Vagina (tissue), 2 donors: ENCODE measurements at regions not wholly inside any gene's neighbourhood (a gene's known extent, or its start where the extent isn't known, plus 50 kb on each side); places are given as distances from the start of the nearest gene placed in this dataset.

Experiments used
- DNase-seq, 2 donors: peaks; one replicate each; pipeline ENCODE4 v3.0.0-alpha.2; 2017; ENCODE audit errors: extremely low spot score in 2 of 2
- H3K27ac ChIP-seq: fragments of 200-600 bp; sonication (generic); one replicate; pipeline ENCODE4 v1.5.1; 2019
- H3K27me3 ChIP-seq: fragments of 200-600 bp; sonication (generic); one replicate; pipeline ENCODE4 v1.5.1; 2019
- H3K36me3 ChIP-seq, 2 donors: fragments of 200-600 bp; sonication (generic); one replicate each; pipeline ENCODE4 v1.5.1; 2017 to 2019
- H3K4me1 ChIP-seq: fragments of 200-600 bp; sonication (generic); one replicate; pipeline ENCODE4 v1.5.1; 2019
- H3K4me3 ChIP-seq, 2 donors: fragments of 200-600 bp; sonication (generic); 1 replicate in 1 of 2; 2 replicates in 1 of 2; pipeline ENCODE4 v1.5.1; 2016 to 2019
- H3K9me3 ChIP-seq: fragments of 200-600 bp; sonication (generic); one replicate; pipeline ENCODE4 v1.5.1; 2019
- CTCF ChIP-seq, 3 experiments: fragments of 450-650 bp in 2 of 3; fragments of 200-600 bp in 1 of 3; sonication (generic) in 1 of 3; IDR thresholded peaks; one replicate each; pipeline ENCODE4 v1.5.1; 2017 to 2019; ENCODE audit warnings: antibody characterized with exemption in 3 of 3, mild to moderate bottlenecking in 2 of 3, moderate library complexity in 2 of 3
- POLR2A ChIP-seq, 2 donors: fragments of 450-650 bp; IDR thresholded peaks; one replicate each; pipeline ENCODE4 v1.6.1; 2017; ENCODE audit warnings: antibody characterized with exemption in 2 of 2, mild to moderate bottlenecking in 2 of 2, moderate library complexity in 2 of 2
- POLR2AphosphoS5 ChIP-seq, 2 donors: sonication (generic); formaldehyde crosslinking; IDR thresholded peaks; one replicate each; pipeline ENCODE4 v1.9.0; 2017; ENCODE audit warnings: antibody characterized with exemption in 2 of 2, mild to moderate bottlenecking in 2 of 2, low read depth in 1 of 2; ENCODE audit not compliant: insufficient read depth in 1 of 2
- intact Hi-C: fragments of 100-400 bp; cut with DNase I; formaldehyde crosslinking; loops from one replicate; pipeline ENCODE4 v1.15.1; 2023

GRCh38 chr4:55255179-55255578 is 90.9 kb upstream of the SRD5A3 start:
- DNase-seq = no peak
- Histone ChIP-seq H3K4me1 (peaks cover 5% of the 10 kb centered on the region), H3K9me3 (no peaks in the 10 kb centered on the region), H3K4me3 (no peak overlapping the region), H3K27ac (no peak overlapping the region), H3K27me3 (no peaks in the 10 kb centered on the region), H3K36me3 (no peaks in the 10 kb centered on the region)
- TF ChIP-seq POLR2AphosphoS5 (IDR thresholded peaks at IDR 0.05; ENCODE audit: insufficient read depth in 1 of 2, low read depth in 1 of 2) = no peak
- no peak for TF ChIP-seq POLR2A (IDR thresholded peaks at IDR 0.05)
- TF ChIP-seq CTCF (IDR thresholded peaks at IDR 0.05) = no peak
- intact Hi-C loops = no loop called here

GRCh38 chr4:55256787-55257186 is 89.3 kb upstream of the SRD5A3 start:
- Histone ChIP-seq H3K27ac (no peak overlapping the region), H3K36me3 (no peaks in the 10 kb centered on the region), H3K9me3 (no peaks in the 10 kb centered on the region), H3K4me1 (peaks cover 5% of the 10 kb centered on the region), H3K4me3 (no peak overlapping the region), H3K27me3 (no peaks in the 10 kb centered on the region)
- no peak for TF ChIP-seq CTCF (IDR thresholded peaks at IDR 0.05)
- TF ChIP-seq POLR2A (IDR thresholded peaks at IDR 0.05) = no peak
- TF ChIP-seq POLR2AphosphoS5 (IDR thresholded peaks at IDR 0.05; ENCODE audit: insufficient read depth in 1 of 2, low read depth in 1 of 2) = no peak
- no peak for DNase-seq
- intact Hi-C loops = no loop called here

GRCh38 chr4:55258152-55258865 is 87.7 kb upstream of the SRD5A3 start:
- Histone ChIP-seq H3K4me3 (no peak overlapping the region), H3K27me3 (no peaks in the 10 kb centered on the region), H3K27ac (no peak overlapping the region), H3K36me3 (no peaks in the 10 kb centered on the region), H3K4me1 (peaks cover 5% of the 10 kb centered on the region), H3K9me3 (no peaks in the 10 kb centered on the region)
- intact Hi-C loops = no loop called here
- DNase-seq = no peak
- TF ChIP-seq CTCF (IDR thresholded peaks at IDR 0.05) = no peak
- TF ChIP-seq POLR2A (IDR thresholded peaks at IDR 0.05) = no peak
- TF ChIP-seq POLR2AphosphoS5 (IDR thresholded peaks at IDR 0.05; ENCODE audit: insufficient read depth in 1 of 2, low read depth in 1 of 2) = no peak

GRCh38 chr4:55259294-55259693 is 86.7 kb upstream of the SRD5A3 start:
- Histone ChIP-seq H3K36me3 (no peaks in the 10 kb centered on the region), H3K9me3 (no peaks in the 10 kb centered on the region), H3K27me3 (no peaks in the 10 kb centered on the region), H3K4me3 (no peak overlapping the region), H3K4me1 (peaks cover 5% of the 10 kb centered on the region), H3K27ac (no peak overlapping the region)
- DNase-seq = no peak
- TF ChIP-seq CTCF (IDR thresholded peaks at IDR 0.05) = no peak
- no peak for TF ChIP-seq POLR2AphosphoS5 (IDR thresholded peaks at IDR 0.05; ENCODE audit: insufficient read depth in 1 of 2, low read depth in 1 of 2)
- TF ChIP-seq POLR2A (IDR thresholded peaks at IDR 0.05) = no peak
- intact Hi-C loops = no loop called here

- intact Hi-C loops = no loop called here
- Histone ChIP-seq H3K27me3 (no peaks in the 10 kb centered on the region), H3K4me1 (no peaks in the 10 kb centered on the region), H3K9me3 (no peaks in the 10 kb centered on the region), H3K4me3 (no peak overlapping the region), H3K27ac (no peak overlapping the region), H3K36me3 (no peaks in the 10 kb centered on the region)
- DNase-seq = no peak
- no peak for TF ChIP-seq CTCF (IDR thresholded peaks at IDR 0.05)
- TF ChIP-seq POLR2AphosphoS5 (IDR thresholded peaks at IDR 0.05; ENCODE audit: insufficient read depth in 1 of 2, low read depth in 1 of 2) = no peak
- no peak for TF ChIP-seq POLR2A (IDR thresholded peaks at IDR 0.05)
Observed at GRCh38 chr4:55269470-55269869, 76.6 kb upstream of the SRD5A3 start.
